IMR-90 (cell line): ENCODE measurements at regions not wholly inside any gene's neighbourhood (a gene's known extent, or its start where the extent isn't known, plus 50 kb on each side); places are given as distances from the start of the nearest gene placed in this dataset.

Experiments
- CHD1 ChIP-seq: IDR thresholded peaks from 2 replicates; pipeline ENCODE4 v1.6.1; 2012; ENCODE audit warnings: low read depth, low read length, improper control_type of control experiment
- FOS ChIP-seq: fragments of 150-350 bp; IDR thresholded peaks from 2 replicates; pipeline ENCODE4 v1.6.1; 2016; ENCODE audit warnings: low read depth, low read length
- MXI1 ChIP-seq: IDR thresholded peaks from 2 replicates; pipeline ENCODE4 v1.6.1; 2012; ENCODE audit warnings: low read depth, mild to moderate bottlenecking, low read length, moderate library complexity, borderline replicate concordance
- NFE2L2 ChIP-seq: fragments of 150-350 bp; IDR thresholded peaks from 2 replicates; pipeline ENCODE4 v1.6.1; 2016; ENCODE audit warnings: low read depth, mild to moderate bottlenecking, low read length
- POLR2A ChIP-seq: IDR thresholded peaks from 2 replicates; pipeline ENCODE4 v1.6.1; 2012; ENCODE audit warnings: mild to moderate bottlenecking, low read depth, low read length
- RCOR1 ChIP-seq: IDR thresholded peaks from 2 replicates; pipeline ENCODE4 v1.6.1; 2012; ENCODE audit warnings: mild to moderate bottlenecking, low read length, improper control_type of control experiment; ENCODE audit not compliant: insufficient replicate concordance
- TF ChIP-seq, protein P1 (sequence below): conservative IDR thresholded peaks from 2 replicates; pipeline ENCODE4 v1.5.1; 2012; ENCODE audit warnings: mild to moderate bottlenecking, low read depth, low read length, improper control_type of control experiment
- TF ChIP-seq, protein P2 (sequence below): fragments of 150-350 bp; IDR thresholded peaks from 2 replicates; pipeline ENCODE4 v1.6.1; 2016; ENCODE audit warnings: low read depth, mild to moderate bottlenecking, low read length, moderate library complexity, borderline replicate concordance

DNA sequence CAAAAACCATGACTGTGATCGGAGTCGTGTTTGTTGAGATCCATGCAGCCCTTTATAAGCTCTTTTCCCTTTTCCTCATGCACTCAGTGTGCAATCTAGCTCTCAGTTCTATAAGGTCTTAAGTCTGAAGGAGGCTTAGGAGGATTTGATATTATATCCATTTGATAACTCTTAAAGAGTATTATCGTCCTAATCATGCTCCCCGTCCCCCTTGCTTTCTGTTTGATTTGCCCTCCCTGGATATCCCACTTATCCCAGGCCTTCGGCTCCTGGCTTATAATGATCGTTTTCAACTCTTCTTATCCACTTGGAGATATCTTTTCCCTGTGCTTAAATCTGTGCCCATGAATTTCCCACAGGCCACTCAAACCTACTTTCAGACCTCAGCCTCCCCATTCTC, 1917.7 kb upstream of the PIK3C3 start:
- TF ChIP-seq NFE2L2 = no peak
- TF ChIP-seq, protein P1, sequence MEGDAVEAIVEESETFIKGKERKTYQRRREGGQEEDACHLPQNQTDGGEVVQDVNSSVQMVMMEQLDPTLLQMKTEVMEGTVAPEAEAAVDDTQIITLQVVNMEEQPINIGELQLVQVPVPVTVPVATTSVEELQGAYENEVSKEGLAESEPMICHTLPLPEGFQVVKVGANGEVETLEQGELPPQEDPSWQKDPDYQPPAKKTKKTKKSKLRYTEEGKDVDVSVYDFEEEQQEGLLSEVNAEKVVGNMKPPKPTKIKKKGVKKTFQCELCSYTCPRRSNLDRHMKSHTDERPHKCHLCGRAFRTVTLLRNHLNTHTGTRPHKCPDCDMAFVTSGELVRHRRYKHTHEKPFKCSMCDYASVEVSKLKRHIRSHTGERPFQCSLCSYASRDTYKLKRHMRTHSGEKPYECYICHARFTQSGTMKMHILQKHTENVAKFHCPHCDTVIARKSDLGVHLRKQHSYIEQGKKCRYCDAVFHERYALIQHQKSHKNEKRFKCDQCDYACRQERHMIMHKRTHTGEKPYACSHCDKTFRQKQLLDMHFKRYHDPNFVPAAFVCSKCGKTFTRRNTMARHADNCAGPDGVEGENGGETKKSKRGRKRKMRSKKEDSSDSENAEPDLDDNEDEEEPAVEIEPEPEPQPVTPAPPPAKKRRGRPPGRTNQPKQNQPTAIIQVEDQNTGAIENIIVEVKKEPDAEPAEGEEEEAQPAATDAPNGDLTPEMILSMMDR = no peak
- TF ChIP-seq, protein P2, sequence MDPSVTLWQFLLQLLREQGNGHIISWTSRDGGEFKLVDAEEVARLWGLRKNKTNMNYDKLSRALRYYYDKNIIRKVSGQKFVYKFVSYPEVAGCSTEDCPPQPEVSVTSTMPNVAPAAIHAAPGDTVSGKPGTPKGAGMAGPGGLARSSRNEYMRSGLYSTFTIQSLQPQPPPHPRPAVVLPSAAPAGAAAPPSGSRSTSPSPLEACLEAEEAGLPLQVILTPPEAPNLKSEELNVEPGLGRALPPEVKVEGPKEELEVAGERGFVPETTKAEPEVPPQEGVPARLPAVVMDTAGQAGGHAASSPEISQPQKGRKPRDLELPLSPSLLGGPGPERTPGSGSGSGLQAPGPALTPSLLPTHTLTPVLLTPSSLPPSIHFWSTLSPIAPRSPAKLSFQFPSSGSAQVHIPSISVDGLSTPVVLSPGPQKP = no peak
- no peak for TF ChIP-seq RCOR1
- no peak for TF ChIP-seq CHD1
- no peak for TF ChIP-seq FOS
- TF ChIP-seq POLR2A = no peak
- no peak for TF ChIP-seq MXI1
